HFF-Myc (cell line): ENCODE measurements at regions not wholly inside any gene's neighbourhood (a gene's known extent, or its start where the extent isn't known, plus 50 kb on each side); places are given as distances from the start of the nearest gene placed in this dataset.
"Not testable (repeated sequence)": the region's sequence is repeated elsewhere in the genome, so short reads cannot be mapped to it uniquely, and the experiment has no call there.

Experiments used
- DNase-seq: peaks from one replicate; pipeline ENCODE4 v3.0.0-alpha.2; 2011; ENCODE audit warnings: low read depth; ENCODE audit errors: extremely low read depth
- H3K4me3 ChIP-seq: replicated peaks from 2 replicates; pipeline ENCODE4 v1.5.1; 2011; ENCODE audit warnings: low read depth, mild to moderate bottlenecking, control low read depth, low read length
- CTCF ChIP-seq: IDR thresholded peaks from 2 replicates; pipeline ENCODE4 v1.5.1; 2012; ENCODE audit warnings: mild to moderate bottlenecking, low read depth, low read length, control low read depth; ENCODE audit errors: missing control alignments

DNA sequence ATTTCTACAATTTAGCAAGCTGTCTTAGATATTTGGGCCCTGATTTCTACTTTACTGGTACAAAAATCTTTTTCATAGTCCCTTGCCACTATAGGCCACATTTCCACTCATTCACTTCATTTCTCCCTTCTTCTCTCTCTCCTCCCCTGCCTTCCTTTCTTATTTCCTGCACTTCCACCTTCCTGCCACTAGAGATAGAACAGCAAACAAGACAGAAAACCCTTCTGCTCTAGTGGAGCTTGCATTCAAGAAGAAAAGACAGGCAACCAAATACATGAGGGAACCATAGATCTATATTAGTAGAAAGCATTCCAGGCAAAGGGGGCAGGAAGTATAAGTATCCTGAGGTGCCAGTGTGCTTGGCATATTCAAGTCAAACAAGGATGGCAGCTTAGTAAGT lies 623.5 kb downstream of the FLRT2 start:
- no peak overlapping the region for H3K4me3 ChIP-seq
- TF ChIP-seq CTCF = peak; percentile 16
- DNase-seq = no peak

- TF ChIP-seq CTCF = no peak
- H3K4me3 ChIP-seq = no peak overlapping the region
- no peak for DNase-seq
Measured at GRCh38 chr14:86143248-86143647, 613.3 kb downstream of the FLRT2 start.

DNA sequence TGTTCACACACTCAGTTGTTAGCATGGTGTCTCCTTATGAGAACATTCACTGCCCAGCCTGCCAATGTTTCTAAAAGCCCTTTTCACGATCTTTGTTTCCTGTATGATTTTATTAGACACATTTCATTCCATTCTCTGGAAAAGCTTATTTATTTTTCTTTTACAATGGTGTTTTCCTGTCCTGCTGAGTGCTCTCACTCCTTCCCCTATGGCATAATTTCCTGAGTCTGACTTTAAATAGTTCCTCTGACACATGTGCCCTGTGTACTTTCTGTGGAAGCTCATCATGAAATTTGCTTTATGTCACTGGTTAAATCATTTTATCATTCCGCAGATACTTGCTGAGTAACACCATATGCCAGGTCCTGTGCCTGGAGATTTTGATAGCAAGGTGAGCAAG lies 612.0 kb downstream of the FLRT2 start:
- no peak overlapping the region for H3K4me3 ChIP-seq
- no peak for TF ChIP-seq CTCF
- no peak for DNase-seq

DNA sequence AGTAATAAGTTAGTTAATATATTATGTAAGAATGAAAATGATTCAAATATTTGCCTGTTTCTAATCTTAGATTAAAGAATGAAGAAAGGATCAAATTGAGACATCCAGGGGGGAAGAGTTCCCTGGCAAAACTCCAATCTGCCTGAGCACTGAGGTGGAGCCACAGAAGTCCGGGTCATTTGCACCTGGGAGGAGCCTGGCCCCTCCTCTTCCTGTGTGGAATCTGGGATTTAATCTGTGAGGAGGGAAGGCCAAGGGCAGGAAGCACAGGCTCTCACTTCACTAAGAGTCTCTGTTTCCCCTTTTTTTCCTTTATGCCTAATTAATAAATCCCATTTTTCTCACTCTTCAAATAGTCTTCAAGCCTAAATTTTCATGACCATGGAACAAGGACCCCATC lies 599.5 kb downstream of the FLRT2 start:
- TF ChIP-seq CTCF = no peak

DNA sequence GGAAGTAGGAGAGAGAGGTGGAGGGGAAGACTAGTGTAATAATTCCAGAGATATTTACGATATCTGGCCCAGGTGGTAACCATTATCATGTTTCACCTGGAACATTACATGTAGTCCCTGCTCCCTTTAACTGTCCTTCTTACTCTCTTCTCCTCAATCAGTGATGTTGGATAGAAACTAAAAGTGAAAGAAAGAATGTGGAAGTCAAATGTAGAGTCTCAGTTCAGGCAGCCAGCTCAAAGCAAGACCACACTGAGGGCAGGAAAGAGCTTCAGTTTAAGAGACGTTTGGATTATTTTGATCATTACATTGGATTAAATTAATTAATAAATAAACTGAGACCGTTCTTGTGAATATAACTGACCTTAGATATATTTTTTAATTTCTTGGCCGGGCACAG lies 594.4 kb downstream of the FLRT2 start:
- no peak overlapping the region for H3K4me3 ChIP-seq
- DNase-seq = no peak
- TF ChIP-seq CTCF = no peak

More for the DNA sequence above, 599.5 kb downstream of the FLRT2 start:
- no peak for DNase-seq
- no peak overlapping the region for H3K4me3 ChIP-seq

DNA sequence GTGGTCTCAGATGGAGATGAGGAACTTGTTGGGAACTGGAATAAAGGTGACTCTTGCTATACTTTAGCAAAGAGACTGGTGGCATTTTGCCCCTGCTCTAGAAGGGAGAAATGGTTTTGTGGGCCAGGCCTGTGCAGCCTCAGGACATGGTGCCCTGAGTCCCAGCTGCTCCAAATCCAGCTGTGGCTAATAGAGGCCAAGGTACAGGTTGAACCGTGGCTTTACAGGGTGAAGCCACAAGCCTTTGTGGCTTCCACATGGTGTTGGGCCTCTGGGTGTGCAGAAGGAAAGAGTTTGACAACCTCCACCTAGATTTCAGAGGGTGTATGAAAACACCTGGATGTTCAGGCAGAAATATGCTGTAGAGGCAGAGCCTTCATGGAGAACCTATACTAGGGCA lies 586.0 kb downstream of the FLRT2 start:
- DNase-seq = no peak
- TF ChIP-seq CTCF = no peak
- no peak overlapping the region for H3K4me3 ChIP-seq

- H3K4me3 ChIP-seq, DNase-seq: not testable (repeated sequence)
Measured at GRCh38 chr14:86110871-86111270, 580.9 kb downstream of the FLRT2 start.

GRCh38 chr14:86104691-86105265 lies 574.8 kb downstream of the FLRT2 start:
- no peak overlapping the region for H3K4me3 ChIP-seq
- no peak for DNase-seq
- TF ChIP-seq CTCF = no peak
